SU-DHL-6 (cell line): ENCODE measurements at regions not wholly inside any gene's neighbourhood (a gene's known extent, or its start where the extent isn't known, plus 50 kb on each side); places are given as distances from the start of the nearest gene placed in this dataset.

Source experiments
- EZH2phosphoT487 ChIP-seq: fragments of 200-600 bp; sonication (generic), shearing (Covaris generic); conservative IDR thresholded peaks from 2 replicates; pipeline ENCODE4 v1.6.1; 2018; ENCODE audit warnings: mild to moderate bottlenecking, antibody characterized with exemption, low read length, moderate library complexity, mixed read lengths
- TF ChIP-seq, protein P1 (sequence below): fragments of 200-600 bp; sonication (generic); IDR thresholded peaks from one replicate; pipeline ENCODE4 v1.5.1; 2017; ENCODE audit warnings: antibody characterized with exemption, mild to moderate bottlenecking, low read length, moderate library complexity; ENCODE audit not compliant: insufficient read depth, poor library complexity, severe bottlenecking

DNA sequence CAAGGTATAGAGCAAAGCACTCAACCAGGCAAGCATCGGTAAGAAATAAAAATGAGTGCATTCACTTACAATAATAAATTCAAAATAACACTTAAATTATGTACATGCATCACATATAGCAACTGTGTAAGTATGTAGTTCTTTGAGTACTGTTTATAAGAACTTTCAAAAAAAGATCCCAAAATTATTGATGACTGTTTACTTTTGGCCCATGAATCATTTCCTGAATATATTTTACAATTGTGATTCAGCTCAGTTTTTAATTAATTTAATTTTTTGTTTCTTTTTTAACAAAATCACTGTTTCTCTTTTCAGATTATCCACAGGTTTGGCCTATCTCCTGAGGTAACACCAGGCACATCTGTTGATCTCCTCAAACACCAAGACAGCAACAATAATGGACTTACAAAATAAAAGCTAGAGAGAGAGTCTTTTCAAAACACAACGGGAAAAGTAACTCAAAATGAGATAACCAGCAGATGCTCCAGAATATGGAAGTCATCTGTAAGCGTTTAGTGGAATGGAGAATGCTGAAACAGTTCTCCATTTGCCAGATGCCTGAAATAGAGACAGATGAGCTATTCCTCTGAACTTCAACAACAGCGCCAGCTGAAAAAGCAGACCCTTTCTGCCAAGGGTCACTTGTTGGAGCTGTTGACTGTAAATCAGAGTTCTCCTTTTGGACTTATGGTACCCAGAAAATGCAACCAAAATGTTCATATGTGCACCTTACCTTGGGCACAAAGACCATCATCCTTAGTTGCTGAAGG is 348.6 kb upstream of the RGMB start:
- TF ChIP-seq, protein P1, sequence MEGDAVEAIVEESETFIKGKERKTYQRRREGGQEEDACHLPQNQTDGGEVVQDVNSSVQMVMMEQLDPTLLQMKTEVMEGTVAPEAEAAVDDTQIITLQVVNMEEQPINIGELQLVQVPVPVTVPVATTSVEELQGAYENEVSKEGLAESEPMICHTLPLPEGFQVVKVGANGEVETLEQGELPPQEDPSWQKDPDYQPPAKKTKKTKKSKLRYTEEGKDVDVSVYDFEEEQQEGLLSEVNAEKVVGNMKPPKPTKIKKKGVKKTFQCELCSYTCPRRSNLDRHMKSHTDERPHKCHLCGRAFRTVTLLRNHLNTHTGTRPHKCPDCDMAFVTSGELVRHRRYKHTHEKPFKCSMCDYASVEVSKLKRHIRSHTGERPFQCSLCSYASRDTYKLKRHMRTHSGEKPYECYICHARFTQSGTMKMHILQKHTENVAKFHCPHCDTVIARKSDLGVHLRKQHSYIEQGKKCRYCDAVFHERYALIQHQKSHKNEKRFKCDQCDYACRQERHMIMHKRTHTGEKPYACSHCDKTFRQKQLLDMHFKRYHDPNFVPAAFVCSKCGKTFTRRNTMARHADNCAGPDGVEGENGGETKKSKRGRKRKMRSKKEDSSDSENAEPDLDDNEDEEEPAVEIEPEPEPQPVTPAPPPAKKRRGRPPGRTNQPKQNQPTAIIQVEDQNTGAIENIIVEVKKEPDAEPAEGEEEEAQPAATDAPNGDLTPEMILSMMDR, result no peak
- no peak for TF ChIP-seq EZH2phosphoT487
